ENCODE measurements at regions not wholly inside any gene's neighbourhood (a gene's known extent, or its start where the extent isn't known, plus 50 kb on each side); places are given as distances from the start of the nearest gene placed in this dataset.

DNA sequence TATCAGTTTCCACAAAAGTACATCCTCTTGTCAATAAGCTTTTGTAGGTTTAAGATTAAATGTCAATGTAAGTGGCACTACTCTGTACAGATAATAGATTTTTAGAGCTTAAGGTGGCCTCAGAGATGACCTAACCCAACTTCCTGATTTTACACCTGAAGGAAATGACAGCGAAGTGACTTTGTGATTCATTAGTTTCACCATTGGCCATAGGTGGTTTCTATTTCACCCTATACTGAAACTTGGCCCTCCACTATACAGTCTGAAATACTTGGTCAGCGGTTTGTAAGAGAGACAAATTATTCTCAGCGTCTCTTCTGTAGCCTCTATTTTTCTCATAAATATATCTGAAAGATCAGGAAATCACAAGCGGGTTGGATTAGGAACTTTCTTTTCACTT lies 330.4 kb upstream of the FAM98A start:
- TF ChIP-seq, protein P1, sequence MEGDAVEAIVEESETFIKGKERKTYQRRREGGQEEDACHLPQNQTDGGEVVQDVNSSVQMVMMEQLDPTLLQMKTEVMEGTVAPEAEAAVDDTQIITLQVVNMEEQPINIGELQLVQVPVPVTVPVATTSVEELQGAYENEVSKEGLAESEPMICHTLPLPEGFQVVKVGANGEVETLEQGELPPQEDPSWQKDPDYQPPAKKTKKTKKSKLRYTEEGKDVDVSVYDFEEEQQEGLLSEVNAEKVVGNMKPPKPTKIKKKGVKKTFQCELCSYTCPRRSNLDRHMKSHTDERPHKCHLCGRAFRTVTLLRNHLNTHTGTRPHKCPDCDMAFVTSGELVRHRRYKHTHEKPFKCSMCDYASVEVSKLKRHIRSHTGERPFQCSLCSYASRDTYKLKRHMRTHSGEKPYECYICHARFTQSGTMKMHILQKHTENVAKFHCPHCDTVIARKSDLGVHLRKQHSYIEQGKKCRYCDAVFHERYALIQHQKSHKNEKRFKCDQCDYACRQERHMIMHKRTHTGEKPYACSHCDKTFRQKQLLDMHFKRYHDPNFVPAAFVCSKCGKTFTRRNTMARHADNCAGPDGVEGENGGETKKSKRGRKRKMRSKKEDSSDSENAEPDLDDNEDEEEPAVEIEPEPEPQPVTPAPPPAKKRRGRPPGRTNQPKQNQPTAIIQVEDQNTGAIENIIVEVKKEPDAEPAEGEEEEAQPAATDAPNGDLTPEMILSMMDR (IDR thresholded peaks at IDR 0.05; ENCODE audit: low read depth, low read length, missing control alignments): no peak
- H3K4me3 ChIP-seq (replicated peaks; ENCODE audit: low read depth, low read length): no peak overlapping the region
- no peak for DNase-seq (ENCODE audit: extremely low read depth, low read depth)

DNA sequence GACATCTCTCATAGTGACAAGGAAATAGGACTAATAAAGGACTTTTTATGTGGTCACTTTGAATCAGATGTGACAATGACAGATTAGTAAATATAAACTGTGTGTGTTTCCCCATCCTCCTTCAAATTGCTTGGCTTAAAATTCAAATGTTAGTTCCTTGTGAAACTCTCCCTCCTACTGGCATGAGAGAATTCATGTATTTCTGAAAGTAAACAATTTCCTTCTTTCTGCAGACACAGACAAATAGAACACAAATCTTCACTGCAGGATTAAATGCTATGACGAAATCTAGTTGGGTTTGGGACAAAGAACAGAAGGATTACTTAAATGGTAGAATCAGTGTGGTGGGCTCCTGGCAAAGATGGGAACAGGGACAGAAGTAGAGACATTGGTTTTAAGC lies 328.7 kb upstream of the FAM98A start:
- TF ChIP-seq, protein P1 (IDR thresholded peaks at IDR 0.05; ENCODE audit: low read depth, low read length, missing control alignments): no peak
- no peak for DNase-seq (ENCODE audit: extremely low read depth, low read depth)

DNA sequence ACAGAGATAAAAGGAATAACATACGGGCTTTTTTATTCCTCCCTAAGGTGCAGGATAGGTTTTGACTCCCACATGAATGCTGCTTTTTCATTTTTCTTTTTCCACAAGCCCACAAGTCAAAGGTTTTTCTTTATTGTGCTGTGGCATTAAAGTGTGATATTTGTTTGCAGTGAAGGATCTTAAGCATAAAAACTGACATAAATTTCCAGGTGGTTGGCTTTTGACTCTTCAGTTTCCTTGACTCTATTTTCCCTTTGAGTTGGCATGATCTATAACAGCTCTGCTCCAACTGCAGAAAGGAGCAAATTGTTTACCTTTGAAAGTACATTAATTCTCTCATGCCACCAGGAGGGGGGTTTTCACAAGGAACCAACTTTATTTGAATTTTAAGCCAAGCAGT lies 326.2 kb upstream of the FAM98A start:
- TF ChIP-seq, protein P1 (IDR thresholded peaks at IDR 0.05; ENCODE audit: low read depth, low read length, missing control alignments): no peak
- H3K4me3 ChIP-seq (replicated peaks; ENCODE audit: low read depth, low read length): no peak overlapping the region
- DNase-seq (ENCODE audit: extremely low read depth, low read depth): no peak

More for the DNA sequence above, 328.7 kb upstream of the FAM98A start:
- H3K4me3 ChIP-seq (replicated peaks; ENCODE audit: low read depth, low read length): no peak overlapping the region

DNA sequence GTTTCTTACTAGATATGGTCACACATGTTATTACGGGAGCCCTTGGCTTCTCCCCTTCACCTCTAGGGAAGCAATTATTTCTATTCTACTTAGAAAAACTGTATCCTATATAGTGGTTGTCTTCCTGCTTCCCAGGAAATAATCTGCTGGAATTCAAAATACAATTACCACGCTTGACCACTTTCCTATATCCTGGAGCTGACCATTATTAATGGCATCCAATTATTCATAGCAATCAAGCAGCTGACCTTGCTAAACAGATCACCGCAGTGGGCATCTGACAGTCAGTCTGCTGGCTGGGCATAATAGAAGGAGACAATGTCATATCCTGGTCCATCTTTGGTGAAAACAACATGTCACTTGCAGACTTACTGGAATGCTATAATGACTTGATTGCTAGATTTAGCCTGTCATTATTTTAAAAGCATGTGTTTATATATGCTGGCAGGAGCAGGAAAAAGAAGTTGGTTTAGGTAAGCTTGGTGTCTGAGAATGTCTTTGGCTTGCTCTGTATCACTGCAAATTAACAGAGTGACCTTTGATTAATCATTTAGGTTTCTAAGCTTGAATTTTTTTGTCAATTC lies 325.6 kb upstream of the FAM98A start:
- no peak overlapping the region for H3K4me3 ChIP-seq (replicated peaks; ENCODE audit: low read depth, low read length)
- TF ChIP-seq, protein P1 (IDR thresholded peaks at IDR 0.05; ENCODE audit: low read depth, low read length, missing control alignments): no peak
- DNase-seq (ENCODE audit: extremely low read depth, low read depth): no peak

DNA sequence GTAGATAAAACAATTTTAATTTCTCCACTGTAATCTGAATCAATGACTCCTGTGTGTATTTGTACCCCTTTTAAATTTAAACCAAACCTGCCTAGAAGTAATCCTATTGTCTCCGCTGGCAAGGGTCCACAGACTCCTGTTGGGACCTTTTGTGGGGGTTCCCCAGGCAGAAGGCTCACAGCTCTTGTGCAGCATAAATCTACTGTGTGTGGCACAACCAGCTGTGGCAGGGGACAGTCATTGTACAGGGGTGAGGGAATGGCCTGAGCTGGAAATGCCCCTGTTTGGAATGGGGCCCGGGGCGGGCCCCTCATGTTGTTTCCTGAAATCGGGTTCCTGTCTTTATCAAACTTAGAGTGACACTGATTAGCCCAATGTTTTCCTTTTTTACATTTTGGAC lies 318.2 kb upstream of the FAM98A start:
- no peak for DNase-seq (ENCODE audit: extremely low read depth, low read depth)
- H3K4me3 ChIP-seq (replicated peaks; ENCODE audit: low read depth, low read length): no peak overlapping the region
- TF ChIP-seq, protein P1 (IDR thresholded peaks at IDR 0.05; ENCODE audit: low read depth, low read length, missing control alignments): no peak

DNA sequence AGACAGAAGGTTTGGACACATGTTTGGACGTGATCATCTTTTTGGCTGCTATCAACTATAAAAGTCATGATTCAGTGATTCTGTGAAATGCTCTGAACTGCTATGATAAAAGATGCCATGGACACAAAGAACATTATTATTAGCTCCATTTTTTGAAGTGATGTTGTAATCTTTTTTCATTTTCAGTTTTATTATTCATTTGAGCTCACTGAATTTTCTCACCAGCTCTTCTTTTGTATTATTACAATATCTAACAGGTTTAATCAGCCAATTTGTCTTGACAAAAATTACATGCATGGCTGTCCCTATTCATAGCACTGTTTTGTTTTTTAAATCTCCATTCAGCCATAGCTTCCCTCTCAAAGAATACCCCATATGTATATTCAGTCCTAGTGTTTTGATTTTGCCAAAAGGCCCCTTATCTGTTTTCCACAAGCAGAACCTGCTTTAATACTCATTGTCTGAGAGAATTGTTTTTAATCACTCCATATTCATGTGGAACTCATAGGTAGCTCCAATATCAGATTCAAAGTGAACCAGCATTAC lies 314.0 kb upstream of the FAM98A start:
- TF ChIP-seq, protein P1 (IDR thresholded peaks at IDR 0.05; ENCODE audit: low read depth, low read length, missing control alignments): no peak
- no peak for DNase-seq (ENCODE audit: extremely low read depth, low read depth)
- H3K4me3 ChIP-seq (replicated peaks; ENCODE audit: low read depth, low read length): no peak overlapping the region

DNA sequence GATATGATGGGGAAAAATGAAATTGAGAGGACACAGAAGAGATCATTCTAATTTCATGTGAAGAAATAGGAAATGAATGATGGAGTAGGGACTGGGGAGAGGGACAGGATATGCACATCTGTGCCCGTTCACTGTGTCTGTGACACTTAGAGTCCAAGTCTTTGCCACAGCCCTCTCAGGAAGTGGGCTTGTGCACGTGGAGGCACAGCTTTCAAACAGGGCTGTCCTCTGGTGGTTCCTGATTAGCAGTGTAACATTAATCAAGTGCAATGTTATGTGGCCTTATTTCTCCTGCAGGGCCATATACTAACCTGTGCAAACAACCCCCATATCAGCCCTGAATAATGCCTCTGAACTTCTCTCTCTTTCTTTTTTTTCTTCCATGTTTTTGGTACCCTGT lies 312.2 kb upstream of the FAM98A start:
- TF ChIP-seq, protein P1 (IDR thresholded peaks at IDR 0.05; ENCODE audit: low read depth, low read length, missing control alignments): no peak
- H3K4me3 ChIP-seq (replicated peaks; ENCODE audit: low read depth, low read length): no peak overlapping the region
- DNase-seq (ENCODE audit: extremely low read depth, low read depth): no peak

All from HFF-Myc (cell line).